ENCODE measurements at regions not wholly inside any gene's neighbourhood (a gene's known extent, or its start where the extent isn't known, plus 50 kb on each side); places are given as distances from the start of the nearest gene placed in this dataset.
"Not testable (repeated sequence)": the region's sequence is repeated elsewhere in the genome, so short reads cannot be mapped to it uniquely, and the experiment has no call there.

DNA sequence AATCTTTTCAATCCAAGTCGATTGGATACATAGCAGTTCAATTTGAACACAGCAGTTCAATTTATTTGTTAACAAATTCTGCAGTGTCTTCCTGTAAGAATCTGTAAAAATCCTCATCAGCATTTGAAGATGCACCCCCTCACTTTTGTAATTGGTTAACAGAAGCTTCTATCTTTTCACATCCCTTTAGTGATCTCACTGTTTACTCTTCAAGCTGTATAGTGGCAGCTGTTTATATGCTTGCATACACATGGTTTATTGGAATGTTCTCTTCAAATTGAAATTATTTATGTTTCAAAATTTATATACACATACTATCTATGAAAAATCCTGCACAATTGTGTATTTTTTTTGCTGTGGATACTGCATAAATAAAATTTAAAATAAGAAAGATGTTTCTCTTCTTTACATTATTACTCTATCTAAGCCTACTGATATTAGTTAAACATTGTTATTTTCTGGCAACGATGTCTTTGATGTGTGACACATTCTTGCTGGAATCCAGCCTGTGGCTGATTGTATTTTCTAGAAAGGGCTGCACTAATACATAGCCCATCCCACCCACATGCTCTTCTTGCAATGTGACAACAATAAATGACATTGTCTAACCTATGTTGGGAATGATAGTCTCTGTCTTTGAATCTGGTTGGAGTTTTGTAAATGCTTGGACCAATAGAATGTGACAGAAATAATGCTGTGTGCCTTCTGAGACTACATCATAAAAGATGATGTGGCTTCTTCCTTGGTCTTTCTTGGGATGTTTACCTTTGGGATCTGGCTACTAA, 573.0 kb downstream of the CD109 start:
- H3K4me2 ChIP-seq (ENCODE audit: low read length), result no peak overlapping the region
- no peak overlapping the region for H3K56ac ChIP-seq (ENCODE audit: low read length)
- H4K8ac ChIP-seq (ENCODE audit: low read depth, low read length), result no peak overlapping the region
- WGBS (ENCODE audit: extremely low coverage, insufficient coverage, low lambda C conversion rate), result no CpG with 5 or more reads among the region's 2 CpGs
- no peak overlapping the region for H3K18ac ChIP-seq (ENCODE audit: low read length)
- H3K79me2 ChIP-seq (ENCODE audit: control insufficient read depth, insufficient read depth, low read length), result no peaks in the 10 kb centered on the region
- no peaks in the 10 kb centered on the region for H3K36me3 ChIP-seq (ENCODE audit: control insufficient read depth, insufficient read depth, low read length)
- no peak overlapping the region for H4K5ac ChIP-seq (ENCODE audit: low read length)
- H2BK15ac ChIP-seq (replicated peaks; ENCODE audit: low read depth), result no peak overlapping the region
- H3K27me3 ChIP-seq (ENCODE audit: insufficient read depth, low read length, poor library complexity), result no peaks in the 10 kb centered on the region
- no peaks in the 10 kb centered on the region for H3K4me1 ChIP-seq (ENCODE audit: control insufficient read depth, low read depth, low read length)
- H3K23ac ChIP-seq (ENCODE audit: low read length), result no peak overlapping the region
- no peak overlapping the region for H3K27ac ChIP-seq (ENCODE audit: low read depth, low read length)
- H3K79me1 ChIP-seq (ENCODE audit: low read length), result no peaks in the 10 kb centered on the region
- no peak overlapping the region for H2BK5ac ChIP-seq (ENCODE audit: low read length)
- H3K9ac ChIP-seq (ENCODE audit: low read length), result no peak overlapping the region
- no peak overlapping the region for H2BK120ac ChIP-seq (ENCODE audit: low read depth, low read length)
- H2AK5ac ChIP-seq (ENCODE audit: low read length), result no peak overlapping the region
- no peak for DNase-seq
- H3K4ac ChIP-seq (ENCODE audit: low read depth, low read length), result no peak overlapping the region
- H3K4me3 ChIP-seq (ENCODE audit: low read length), result no peak overlapping the region

DNA sequence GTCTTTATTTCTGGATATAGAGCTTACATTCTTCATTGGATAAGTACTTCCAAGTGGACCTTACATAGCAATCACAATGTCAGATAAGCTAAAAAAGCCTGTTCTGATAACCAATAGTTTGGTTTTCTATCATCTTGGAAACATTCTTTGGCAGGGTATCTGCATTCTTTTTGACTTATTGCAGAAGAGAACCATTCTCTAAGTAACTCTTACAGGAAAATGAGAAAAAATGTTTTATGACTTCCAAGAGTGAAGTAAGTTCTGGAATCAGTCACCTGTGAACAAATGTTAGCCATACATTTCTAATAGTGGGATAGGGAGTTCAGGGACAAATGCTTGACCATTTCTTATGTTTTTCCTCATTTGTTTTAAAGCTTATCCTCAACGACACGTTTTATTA, 564.0 kb downstream of the CD109 start:
- Histone ChIP-seq H3K18ac (ENCODE audit: low read length) (no peak overlapping the region), H3K27ac (ENCODE audit: low read depth, low read length) (no peak overlapping the region), H3K4me1 (ENCODE audit: control insufficient read depth, low read depth, low read length) (no peaks in the 10 kb centered on the region), H4K5ac (ENCODE audit: low read length) (no peak overlapping the region), H2BK120ac (ENCODE audit: low read depth, low read length) (no peak overlapping the region), H3K36me3 (ENCODE audit: control insufficient read depth, insufficient read depth, low read length) (no peaks in the 10 kb centered on the region), H3K56ac (ENCODE audit: low read length) (no peak overlapping the region), H2BK5ac (ENCODE audit: low read length) (no peak overlapping the region), H3K4ac (ENCODE audit: low read depth, low read length) (no peak overlapping the region), H3K79me1 (ENCODE audit: low read length) (no peaks in the 10 kb centered on the region), H3K4me2 (ENCODE audit: low read length) (no peak overlapping the region), H2BK15ac (replicated peaks; ENCODE audit: low read depth) (no peak overlapping the region), H3K79me2 (ENCODE audit: control insufficient read depth, insufficient read depth, low read length) (no peaks in the 10 kb centered on the region), H3K23ac (ENCODE audit: low read length) (no peak overlapping the region), H2AK5ac (ENCODE audit: low read length) (no peak overlapping the region), H3K4me3 (ENCODE audit: low read length) (no peak overlapping the region), H3K9ac (ENCODE audit: low read length) (no peak overlapping the region), H4K8ac (ENCODE audit: low read depth, low read length) (no peak overlapping the region), H3K27me3 (ENCODE audit: insufficient read depth, low read length, poor library complexity) (no peaks in the 10 kb centered on the region)
- DNase-seq, result no peak
- WGBS (ENCODE audit: extremely low coverage, insufficient coverage, low lambda C conversion rate), result no CpG with 5 or more reads among the region's 2 CpGs

DNA sequence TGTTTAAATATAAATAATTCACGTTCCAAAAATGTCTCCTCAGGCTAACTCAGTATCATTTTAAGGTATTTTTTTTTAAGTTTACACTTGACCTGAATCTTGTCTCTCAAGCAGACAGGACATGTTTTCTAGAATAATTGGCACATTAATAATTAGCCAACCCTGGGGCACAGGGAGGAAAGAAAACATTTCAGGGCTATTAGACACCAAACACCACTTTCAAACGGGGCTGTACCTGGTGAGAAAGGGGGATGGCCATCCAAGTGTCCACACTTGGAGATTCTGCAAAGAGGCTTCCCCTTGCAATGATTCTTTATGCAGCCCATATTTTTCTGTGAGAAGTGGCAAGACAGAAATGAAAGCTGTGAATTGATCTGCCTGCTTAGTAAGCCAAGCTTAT, 560.8 kb downstream of the CD109 start:
- Histone ChIP-seq H3K27me3 (ENCODE audit: insufficient read depth, low read length, poor library complexity) (no peaks in the 10 kb centered on the region), H3K4me2 (ENCODE audit: low read length) (no peak overlapping the region), H3K4me1 (ENCODE audit: control insufficient read depth, low read depth, low read length) (no peaks in the 10 kb centered on the region), H2BK120ac (ENCODE audit: low read depth, low read length) (no peak overlapping the region), H3K36me3 (ENCODE audit: control insufficient read depth, insufficient read depth, low read length) (no peaks in the 10 kb centered on the region), H3K9ac (ENCODE audit: low read length) (no peak overlapping the region), H3K56ac (ENCODE audit: low read length) (no peak overlapping the region), H4K8ac (ENCODE audit: low read depth, low read length) (no peak overlapping the region), H4K5ac (ENCODE audit: low read length) (no peak overlapping the region), H3K79me1 (ENCODE audit: low read length) (no peaks in the 10 kb centered on the region), H2BK5ac (ENCODE audit: low read length) (no peak overlapping the region), H2BK15ac (replicated peaks; ENCODE audit: low read depth) (no peak overlapping the region), H3K18ac (ENCODE audit: low read length) (no peak overlapping the region), H2AK5ac (ENCODE audit: low read length) (no peak overlapping the region), H3K79me2 (ENCODE audit: control insufficient read depth, insufficient read depth, low read length) (no peaks in the 10 kb centered on the region), H3K4ac (ENCODE audit: low read depth, low read length) (no peak overlapping the region), H3K27ac (ENCODE audit: low read depth, low read length) (no peak overlapping the region), H3K4me3 (ENCODE audit: low read length) (no peak overlapping the region), H3K23ac (ENCODE audit: low read length) (no peak overlapping the region)
- no peak for DNase-seq
- no CpG with 5 or more reads among the region's 2 CpGs for WGBS (ENCODE audit: extremely low coverage, insufficient coverage, low lambda C conversion rate)

DNA sequence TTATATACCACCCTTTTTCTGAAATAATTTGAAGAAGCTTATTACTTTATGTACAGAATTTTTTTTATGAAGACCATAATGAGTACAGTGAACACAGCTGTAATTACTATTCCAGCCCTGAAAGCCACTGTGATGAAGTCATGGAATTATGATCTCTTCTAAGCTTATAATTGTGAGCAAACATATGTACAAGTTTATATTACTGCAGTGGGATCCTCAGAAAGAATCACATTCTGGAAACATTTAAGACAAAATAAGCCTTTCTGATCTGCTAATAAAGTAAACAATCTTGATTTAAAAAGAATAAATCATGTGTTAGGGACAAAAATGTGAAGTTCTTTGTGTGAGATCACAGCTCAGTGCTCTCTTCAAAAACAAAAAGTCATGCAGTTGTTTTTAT, 560.4 kb downstream of the CD109 start:
- Histone ChIP-seq H3K79me1 (ENCODE audit: low read length) (no peaks in the 10 kb centered on the region), H3K79me2 (ENCODE audit: control insufficient read depth, insufficient read depth, low read length) (no peaks in the 10 kb centered on the region), H3K4me2 (ENCODE audit: low read length) (no peak overlapping the region), H3K27me3 (ENCODE audit: insufficient read depth, low read length, poor library complexity) (no peaks in the 10 kb centered on the region), H3K18ac (ENCODE audit: low read length) (no peak overlapping the region), H2BK5ac (ENCODE audit: low read length) (no peak overlapping the region), H3K9ac (ENCODE audit: low read length) (no peak overlapping the region), H3K4ac (ENCODE audit: low read depth, low read length) (no peak overlapping the region), H3K23ac (ENCODE audit: low read length) (no peak overlapping the region), H3K27ac (ENCODE audit: low read depth, low read length) (no peak overlapping the region), H3K36me3 (ENCODE audit: control insufficient read depth, insufficient read depth, low read length) (no peaks in the 10 kb centered on the region), H4K5ac (ENCODE audit: low read length) (no peak overlapping the region), H2AK5ac (ENCODE audit: low read length) (no peak overlapping the region), H3K56ac (ENCODE audit: low read length) (no peak overlapping the region), H3K4me1 (ENCODE audit: control insufficient read depth, low read depth, low read length) (no peaks in the 10 kb centered on the region), H2BK15ac (replicated peaks; ENCODE audit: low read depth) (no peak overlapping the region), H2BK120ac (ENCODE audit: low read depth, low read length) (no peak overlapping the region), H4K8ac (ENCODE audit: low read depth, low read length) (no peak overlapping the region), H3K4me3 (ENCODE audit: low read length) (no peak overlapping the region)
- no peak for DNase-seq

GRCh38 chr6:74255007-74255406, 559.0 kb downstream of the CD109 start:
- not testable (repeated sequence) for H4K8ac ChIP-seq (ENCODE audit: low read depth, low read length); H2AK5ac ChIP-seq (ENCODE audit: low read length); H2BK5ac ChIP-seq (ENCODE audit: low read length); H3K4me1 ChIP-seq (ENCODE audit: control insufficient read depth, low read depth, low read length); H2BK120ac ChIP-seq (ENCODE audit: low read depth, low read length); H3K4me2 ChIP-seq (ENCODE audit: low read length); H3K18ac ChIP-seq (ENCODE audit: low read length); H3K56ac ChIP-seq (ENCODE audit: low read length); H3K36me3 ChIP-seq (ENCODE audit: control insufficient read depth, insufficient read depth, low read length); H3K9ac ChIP-seq (ENCODE audit: low read length); DNase-seq; H3K79me1 ChIP-seq (ENCODE audit: low read length); H3K23ac ChIP-seq (ENCODE audit: low read length); H3K27ac ChIP-seq (ENCODE audit: low read depth, low read length); H4K5ac ChIP-seq (ENCODE audit: low read length); H3K79me2 ChIP-seq (ENCODE audit: control insufficient read depth, insufficient read depth, low read length); H3K4ac ChIP-seq (ENCODE audit: low read depth, low read length); H3K27me3 ChIP-seq (ENCODE audit: insufficient read depth, low read length, poor library complexity); H3K4me3 ChIP-seq (ENCODE audit: low read length); H2BK15ac ChIP-seq (replicated peaks; ENCODE audit: low read depth)
- WGBS (ENCODE audit: extremely low coverage, insufficient coverage, low lambda C conversion rate), result no CpG with 5 or more reads among the region's 24 CpGs

DNA sequence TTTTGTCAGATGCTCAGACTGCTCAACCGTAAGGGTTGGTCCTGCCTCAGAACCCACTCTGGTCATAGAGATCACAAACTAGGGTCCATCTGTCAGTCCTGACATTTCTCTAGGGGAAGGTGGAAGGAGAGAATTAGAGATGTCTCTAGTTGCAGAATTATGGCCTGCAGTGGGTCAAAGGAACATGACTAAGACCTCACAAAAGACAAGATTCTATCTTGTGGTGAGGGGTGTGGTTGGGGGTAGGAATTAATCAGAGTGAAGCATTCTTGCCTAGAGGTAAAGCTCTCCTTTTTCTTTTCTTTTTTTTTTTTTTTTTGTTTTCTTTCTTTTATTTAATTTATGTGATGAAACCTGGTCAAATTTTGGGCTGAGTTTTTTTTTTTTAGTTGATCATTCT, 558.1 kb downstream of the CD109 start:
- DNase-seq; H3K4ac ChIP-seq (ENCODE audit: low read depth, low read length); H2BK15ac ChIP-seq (replicated peaks; ENCODE audit: low read depth); H3K4me3 ChIP-seq (ENCODE audit: low read length); H3K27ac ChIP-seq (ENCODE audit: low read depth, low read length); H3K4me1 ChIP-seq (ENCODE audit: control insufficient read depth, low read depth, low read length); H4K8ac ChIP-seq (ENCODE audit: low read depth, low read length); H4K5ac ChIP-seq (ENCODE audit: low read length); H3K36me3 ChIP-seq (ENCODE audit: control insufficient read depth, insufficient read depth, low read length); H3K4me2 ChIP-seq (ENCODE audit: low read length); H3K18ac ChIP-seq (ENCODE audit: low read length); H2AK5ac ChIP-seq (ENCODE audit: low read length); H3K9ac ChIP-seq (ENCODE audit: low read length); H3K56ac ChIP-seq (ENCODE audit: low read length); H2BK120ac ChIP-seq (ENCODE audit: low read depth, low read length); H3K79me2 ChIP-seq (ENCODE audit: control insufficient read depth, insufficient read depth, low read length); H3K79me1 ChIP-seq (ENCODE audit: low read length); H2BK5ac ChIP-seq (ENCODE audit: low read length); H3K27me3 ChIP-seq (ENCODE audit: insufficient read depth, low read length, poor library complexity); H3K23ac ChIP-seq (ENCODE audit: low read length): not testable (repeated sequence)
- no CpG with 5 or more reads among the region's 1 CpG for WGBS (ENCODE audit: extremely low coverage, insufficient coverage, low lambda C conversion rate)
